ENCODE measurements at regions not wholly inside any gene's neighbourhood (a gene's known extent, or its start where the extent isn't known, plus 50 kb on each side); places are given as distances from the start of the nearest gene placed in this dataset.

GRCh38 chr16:65786916-65787315 is 579.6 kb upstream of the CDH5 start:
- DNase-seq = no peak
- Mint-ChIP-seq H3K4me1 (peaks cover 24% of the 10 kb centered on the region), H3K27ac (no peak overlapping the region), H3K9me3 (no peaks in the 10 kb centered on the region), H3K4me3 (no peak overlapping the region), H3K27me3 (ENCODE audit: low read depth, poor library complexity) (peaks cover 7% of the 10 kb centered on the region), H3K36me3 (ENCODE audit: low read depth) (no peaks in the 10 kb centered on the region)
- TF ChIP-seq, protein P1, sequence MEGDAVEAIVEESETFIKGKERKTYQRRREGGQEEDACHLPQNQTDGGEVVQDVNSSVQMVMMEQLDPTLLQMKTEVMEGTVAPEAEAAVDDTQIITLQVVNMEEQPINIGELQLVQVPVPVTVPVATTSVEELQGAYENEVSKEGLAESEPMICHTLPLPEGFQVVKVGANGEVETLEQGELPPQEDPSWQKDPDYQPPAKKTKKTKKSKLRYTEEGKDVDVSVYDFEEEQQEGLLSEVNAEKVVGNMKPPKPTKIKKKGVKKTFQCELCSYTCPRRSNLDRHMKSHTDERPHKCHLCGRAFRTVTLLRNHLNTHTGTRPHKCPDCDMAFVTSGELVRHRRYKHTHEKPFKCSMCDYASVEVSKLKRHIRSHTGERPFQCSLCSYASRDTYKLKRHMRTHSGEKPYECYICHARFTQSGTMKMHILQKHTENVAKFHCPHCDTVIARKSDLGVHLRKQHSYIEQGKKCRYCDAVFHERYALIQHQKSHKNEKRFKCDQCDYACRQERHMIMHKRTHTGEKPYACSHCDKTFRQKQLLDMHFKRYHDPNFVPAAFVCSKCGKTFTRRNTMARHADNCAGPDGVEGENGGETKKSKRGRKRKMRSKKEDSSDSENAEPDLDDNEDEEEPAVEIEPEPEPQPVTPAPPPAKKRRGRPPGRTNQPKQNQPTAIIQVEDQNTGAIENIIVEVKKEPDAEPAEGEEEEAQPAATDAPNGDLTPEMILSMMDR (IDR thresholded peaks at IDR 0.05) = no peak

- DNase-seq = no peak
- Mint-ChIP-seq H3K4me1 (peaks cover 13% of the 10 kb centered on the region), H3K4me3 (no peak overlapping the region), H3K27ac (no peak overlapping the region), H3K9me3 (no peaks in the 10 kb centered on the region), H3K27me3 (ENCODE audit: low read depth, poor library complexity) (peaks cover 7% of the 10 kb centered on the region), H3K36me3 (ENCODE audit: low read depth) (no peaks in the 10 kb centered on the region)
- TF ChIP-seq, protein P1 (IDR thresholded peaks at IDR 0.05) = no peak
Observed at GRCh38 chr16:65783709-65784474, 582.6 kb upstream of the CDH5 start.

DNA sequence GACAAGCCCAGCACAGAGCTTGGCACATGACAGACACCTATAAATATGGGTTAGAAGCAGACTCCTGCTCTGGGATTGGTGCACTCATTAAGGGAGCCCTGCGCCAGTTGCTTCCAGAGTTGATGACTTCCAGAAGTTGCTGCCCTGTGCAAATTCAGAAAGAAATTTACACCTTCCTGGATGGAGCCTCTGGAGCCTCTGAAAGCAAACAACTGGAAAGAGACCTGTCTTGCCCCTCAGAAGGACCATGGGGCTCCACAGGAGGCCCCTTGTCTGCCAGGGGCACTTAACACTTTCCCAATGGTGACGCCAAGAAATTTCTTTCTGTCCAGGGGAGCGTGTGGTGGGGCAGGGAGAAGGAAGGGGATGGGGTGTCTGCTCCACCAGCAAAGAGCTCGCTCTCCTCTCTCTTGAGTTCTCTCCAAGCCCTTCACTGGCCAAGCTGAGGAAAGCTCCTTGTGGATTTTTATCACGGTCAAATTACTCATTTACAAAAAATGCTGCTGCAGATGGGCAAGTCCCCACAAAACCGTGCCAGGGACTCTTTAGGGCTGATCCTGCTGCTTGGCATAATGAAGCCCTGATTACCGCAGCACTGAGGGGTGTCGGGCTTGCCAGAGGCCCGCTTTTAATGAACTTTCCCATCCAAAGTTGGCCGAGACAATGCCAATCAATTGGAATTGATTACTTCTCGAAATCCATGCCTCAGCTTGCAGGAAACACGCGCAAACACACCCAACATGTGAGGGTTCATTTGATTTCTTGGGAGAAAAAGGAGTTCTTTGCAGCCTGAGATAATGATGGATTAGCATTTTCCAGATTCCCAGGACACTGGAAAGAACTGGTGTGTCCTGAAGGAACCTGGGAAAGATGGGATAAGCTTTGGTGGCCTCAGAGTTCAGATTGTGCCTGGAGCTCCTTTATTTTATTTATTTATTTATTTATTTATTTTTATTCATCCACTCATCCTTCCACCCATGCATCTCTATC is 583.6 kb upstream of the CDH5 start:
- DNase-seq = no peak
- Mint-ChIP-seq H3K36me3 (ENCODE audit: low read depth) (no peaks in the 10 kb centered on the region), H3K4me1 (peaks cover 15% of the 10 kb centered on the region), H3K27me3 (ENCODE audit: low read depth, poor library complexity) (peaks cover 7% of the 10 kb centered on the region), H3K9me3 (no peaks in the 10 kb centered on the region), H3K4me3 (no peak overlapping the region), H3K27ac (no peak overlapping the region)
- TF ChIP-seq, protein P1 (IDR thresholded peaks at IDR 0.05) = no peak

- Mint-ChIP-seq H3K27me3 (ENCODE audit: low read depth, poor library complexity) (peaks cover 7% of the 10 kb centered on the region), H3K4me3 (no peak overlapping the region), H3K36me3 (ENCODE audit: low read depth) (no peaks in the 10 kb centered on the region), H3K9me3 (peaks cover 10% of the 10 kb centered on the region), H3K4me1 (peaks cover 15% of the 10 kb centered on the region), H3K27ac (no peak overlapping the region)
- TF ChIP-seq, protein P1 (IDR thresholded peaks at IDR 0.05) = no peak
- no peak for DNase-seq
Observed at GRCh38 chr16:65781855-65782254, 584.6 kb upstream of the CDH5 start.

DNA sequence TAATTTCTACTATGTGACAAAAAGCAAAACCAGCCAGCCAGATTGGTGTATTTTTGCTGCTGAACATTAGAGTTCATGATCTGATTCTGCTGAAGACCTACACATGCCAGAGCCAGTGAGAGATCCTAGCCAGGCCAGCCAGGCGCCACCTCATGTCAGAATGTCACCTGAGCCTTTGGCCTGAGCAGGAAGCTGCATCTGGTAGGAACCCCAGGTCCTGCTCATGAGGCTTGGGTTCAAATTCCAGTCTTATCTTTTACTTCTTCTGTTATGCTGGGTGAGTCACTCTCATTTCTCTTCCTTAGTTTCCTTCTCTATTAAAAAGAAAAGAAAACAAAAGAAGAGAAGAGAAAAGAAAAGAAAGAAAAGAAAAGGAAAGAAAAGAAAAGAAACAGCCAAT is 585.1 kb upstream of the CDH5 start:
- no peak for DNase-seq
- H3K9me3 Mint-ChIP-seq = peaks cover 13% of the 10 kb centered on the region

More for the DNA sequence above, 585.1 kb upstream of the CDH5 start:
- H3K27me3 Mint-ChIP-seq (ENCODE audit: low read depth, poor library complexity) = peaks cover 7% of the 10 kb centered on the region
- TF ChIP-seq, protein P1 (IDR thresholded peaks at IDR 0.05) = no peak
- H3K4me1 Mint-ChIP-seq = peaks cover 15% of the 10 kb centered on the region
- H3K36me3 Mint-ChIP-seq (ENCODE audit: low read depth) = no peaks in the 10 kb centered on the region
- no peak overlapping the region for H3K4me3 Mint-ChIP-seq
- no peak overlapping the region for H3K27ac Mint-ChIP-seq
